Dedifferentiated amniotic fluid mesenchymal stem cell (primary cell): ENCODE measurements at regions not wholly inside any gene's neighbourhood (a gene's known extent, or its start where the extent isn't known, plus 50 kb on each side); places are given as distances from the start of the nearest gene placed in this dataset.
"Not testable (repeated sequence)": the region's sequence is repeated elsewhere in the genome, so short reads cannot be mapped to it uniquely, and the experiment has no call there.

Experiments
- DNase-seq: peaks from one replicate; pipeline ENCODE4 v3.0.0-alpha.2; 2016; ENCODE audit errors: extremely low spot score

- no peak for DNase-seq
Measured at GRCh38 chr14:25436288-25436875, 386.4 kb upstream of the STXBP6 start.

GRCh38 chr14:25431211-25432076, 381.5 kb upstream of the STXBP6 start:
- no peak for DNase-seq

- no peak for DNase-seq
Measured at GRCh38 chr14:25430808-25431207, 380.9 kb upstream of the STXBP6 start.

- DNase-seq, result no peak
Measured at GRCh38 chr14:25412998-25413397, 363.1 kb upstream of the STXBP6 start.

DNA sequence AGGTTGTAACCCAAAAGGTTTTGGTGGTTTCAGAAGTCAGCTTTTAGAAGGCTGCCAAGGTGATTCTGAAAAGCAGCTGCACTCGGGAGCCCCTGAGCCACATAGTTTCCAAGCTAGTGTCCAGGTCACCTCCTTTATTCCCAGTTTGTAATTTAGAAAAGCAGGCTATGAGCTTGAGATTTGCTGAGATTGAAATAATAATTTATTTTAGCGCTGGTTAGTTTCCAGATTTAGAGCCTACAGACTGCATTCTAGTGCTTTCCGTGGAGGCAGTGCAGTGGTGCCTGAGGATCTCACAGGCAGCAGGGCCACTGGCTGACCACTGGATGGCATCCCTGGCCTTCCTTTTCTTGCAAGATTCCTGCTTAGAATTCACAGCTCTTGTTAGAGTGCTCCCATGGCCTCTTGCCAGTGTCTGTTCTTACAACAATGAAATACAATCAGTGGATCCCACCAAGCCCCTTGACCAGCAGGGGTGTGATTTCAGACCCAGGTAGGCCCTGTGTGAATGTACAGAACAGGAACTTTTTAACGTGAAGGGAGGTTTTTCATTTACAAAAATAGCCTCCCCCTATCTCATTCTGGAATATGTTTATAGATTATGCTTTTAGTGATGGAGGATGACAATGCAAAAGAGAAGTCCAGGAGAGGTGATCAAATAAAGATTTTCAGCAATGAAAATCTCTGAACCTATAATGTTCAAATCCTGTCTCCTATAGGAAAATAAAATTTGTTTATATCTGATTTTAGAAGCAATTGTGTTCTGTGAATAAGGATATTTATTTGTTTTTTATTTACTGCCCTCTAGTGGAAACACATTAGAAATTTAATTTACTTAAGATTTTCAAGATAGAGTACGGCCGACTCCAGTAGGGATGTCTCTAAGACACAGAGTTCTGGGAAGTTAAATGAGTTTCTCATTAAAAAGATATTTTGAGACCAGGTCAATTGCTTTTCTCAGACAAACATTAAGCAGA, 362.1 kb upstream of the STXBP6 start:
- peak; percentile 23 for DNase-seq

- DNase-seq, result peak; percentile 54
Measured at GRCh38 chr14:25406818-25407217, 356.9 kb upstream of the STXBP6 start.

GRCh38 chr14:25400607-25401206, 350.8 kb upstream of the STXBP6 start:
- DNase-seq, result peak; percentile 63

DNA sequence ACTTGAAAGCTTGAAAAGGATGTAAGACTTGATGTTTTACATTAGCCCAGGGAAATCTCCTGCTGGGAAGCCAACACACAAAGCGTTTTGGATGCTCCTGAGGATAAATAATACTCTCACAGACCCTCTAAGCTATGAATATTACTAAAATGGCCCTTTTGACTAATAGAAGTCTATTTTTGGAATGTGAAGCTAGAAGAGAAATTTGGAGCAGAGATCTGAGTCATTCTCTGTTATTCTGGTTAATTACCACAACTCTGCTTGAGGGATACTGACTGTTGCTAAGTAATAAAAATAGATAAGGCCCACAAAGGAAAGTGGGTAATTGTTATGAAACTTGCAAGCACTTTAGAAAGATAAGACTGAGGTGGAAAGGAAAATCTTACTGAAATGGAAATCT, 346.2 kb upstream of the STXBP6 start:
- DNase-seq, result no peak

GRCh38 chr14:25394791-25395391, 344.9 kb upstream of the STXBP6 start:
- no peak for DNase-seq

- DNase-seq, result no peak
Measured at GRCh38 chr14:25394356-25394755, 344.4 kb upstream of the STXBP6 start.

GRCh38 chr14:25389948-25390347, 340.0 kb upstream of the STXBP6 start:
- no peak for DNase-seq

DNA sequence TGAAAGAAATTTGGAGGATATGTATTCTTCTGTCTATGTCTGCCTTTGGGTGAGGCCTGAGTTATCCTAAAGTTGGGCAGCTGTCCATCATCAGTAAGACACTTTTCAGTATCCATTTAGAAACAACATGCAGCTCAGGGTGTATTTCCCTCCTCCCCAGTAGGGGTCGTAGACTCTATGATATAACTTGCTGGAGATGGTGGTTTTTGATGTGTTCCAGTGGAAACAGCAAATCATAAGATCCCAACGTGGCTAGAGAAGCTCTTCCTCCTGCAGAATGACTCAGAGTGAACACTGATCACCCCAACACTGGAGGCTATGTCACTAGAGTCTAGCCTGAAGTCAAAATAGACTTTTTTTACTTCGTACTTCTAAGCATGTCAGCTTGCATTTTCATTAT, 331.6 kb upstream of the STXBP6 start:
- DNase-seq, result no peak

DNA sequence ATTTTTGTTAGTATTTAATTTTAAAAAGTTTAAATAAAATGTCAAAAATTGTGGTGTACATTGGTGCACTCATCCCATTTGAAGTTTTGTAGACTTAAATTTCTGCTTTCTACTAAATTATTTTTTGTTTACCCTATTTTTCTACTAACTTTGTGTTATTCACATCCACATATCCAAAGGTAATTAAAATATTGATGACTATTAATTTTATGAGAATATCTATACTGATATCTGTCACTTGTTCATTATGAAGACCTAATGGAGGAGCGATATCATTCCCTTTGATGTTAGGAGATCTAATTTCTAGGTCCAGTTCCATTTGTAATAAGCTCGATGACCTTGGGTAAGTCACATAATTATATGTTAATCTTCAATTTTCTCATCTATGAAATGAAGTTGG, 325.7 kb upstream of the STXBP6 start:
- no peak for DNase-seq

- no peak for DNase-seq
Measured at GRCh38 chr14:25371068-25371467, 321.1 kb upstream of the STXBP6 start.

DNA sequence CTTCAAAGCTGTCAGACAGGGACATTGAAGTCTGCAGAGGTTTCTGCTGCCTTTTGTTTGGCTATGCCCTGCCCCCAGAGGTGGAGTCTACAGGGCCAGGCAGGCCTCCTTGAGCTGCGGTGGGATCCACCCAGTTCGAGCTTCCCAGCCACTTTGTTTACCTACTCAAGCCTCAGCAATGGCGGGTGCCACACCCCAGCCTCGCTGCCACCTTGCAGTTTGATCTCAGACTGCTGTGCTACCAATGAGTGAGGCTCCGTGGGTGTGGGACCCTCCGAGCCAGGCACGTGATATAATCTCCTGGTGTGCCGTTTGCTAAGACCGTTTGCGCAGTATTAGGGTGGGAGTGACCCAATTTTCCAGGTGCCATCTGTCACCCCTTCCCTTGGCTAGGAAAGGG, 320.1 kb upstream of the STXBP6 start:
- DNase-seq, result not testable (repeated sequence)

- no peak for DNase-seq
Measured at GRCh38 chr14:25358330-25358729, 308.4 kb upstream of the STXBP6 start.

DNA sequence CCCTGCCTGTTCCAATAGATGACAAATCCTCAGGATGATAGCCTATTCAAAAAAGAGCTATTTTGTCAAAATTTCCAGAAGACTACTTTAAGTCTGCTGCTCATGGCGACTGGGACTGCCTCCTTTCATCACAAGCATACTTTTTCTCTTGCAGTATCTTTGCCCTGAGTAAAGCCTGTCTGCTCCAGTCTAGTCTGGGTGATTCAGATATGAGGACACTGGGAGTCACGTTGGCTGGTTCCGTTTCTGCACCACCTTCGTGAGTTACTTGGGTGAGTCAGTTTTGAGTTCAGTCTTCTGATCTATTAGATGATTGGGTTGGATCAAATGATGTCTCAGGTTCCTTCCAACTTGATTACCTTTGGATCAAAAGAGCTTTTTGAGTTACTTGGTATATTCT, 301.3 kb upstream of the STXBP6 start:
- DNase-seq, result no peak

DNA sequence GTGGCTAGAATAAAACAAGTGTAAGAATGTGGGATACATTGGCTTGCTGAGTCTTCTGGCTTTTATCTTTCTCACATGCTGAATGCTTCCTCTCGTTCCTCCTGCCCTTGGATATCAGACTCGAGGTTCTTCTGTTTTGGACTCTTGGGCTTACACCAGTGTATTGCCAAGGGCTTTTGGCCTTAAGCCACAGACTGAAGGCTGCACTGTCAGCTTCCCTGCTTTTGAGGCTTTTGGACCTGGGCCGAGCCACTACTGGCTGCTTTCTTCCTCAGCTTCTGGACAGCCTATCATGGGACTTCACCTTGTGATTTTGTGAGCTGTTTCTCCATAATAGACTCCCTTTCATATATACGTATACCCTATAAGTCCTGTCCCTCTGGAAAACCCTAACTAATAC, 300.9 kb upstream of the STXBP6 start:
- DNase-seq, result no peak

GRCh38 chr14:25350021-25350420, 300.1 kb upstream of the STXBP6 start:
- no peak for DNase-seq

- DNase-seq, result no peak
Measured at GRCh38 chr14:25349269-25349668, 299.3 kb upstream of the STXBP6 start.

DNA sequence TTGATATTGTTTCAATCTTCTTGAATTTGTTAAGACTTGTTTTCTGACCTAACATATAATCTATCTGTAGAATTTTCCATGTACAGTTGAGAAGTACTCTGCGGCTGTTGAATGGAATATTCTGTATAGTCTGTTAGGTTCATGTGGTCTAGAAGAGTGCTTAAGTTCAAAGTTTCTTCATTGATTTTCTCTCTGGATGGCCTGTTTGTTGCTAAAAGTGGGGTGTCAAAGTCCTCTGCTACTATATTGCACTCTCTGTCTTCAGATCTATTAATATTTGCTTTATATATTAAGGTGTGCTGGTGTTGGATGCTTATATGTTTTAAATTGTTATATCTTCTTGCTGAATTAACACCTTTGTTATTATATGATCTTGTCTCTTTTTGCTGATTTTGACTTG, 290.9 kb upstream of the STXBP6 start:
- no peak for DNase-seq
